ENCODE measurements at regions not wholly inside any gene's neighbourhood (a gene's known extent, or its start where the extent isn't known, plus 50 kb on each side); places are given as distances from the start of the nearest gene placed in this dataset.

DNA sequence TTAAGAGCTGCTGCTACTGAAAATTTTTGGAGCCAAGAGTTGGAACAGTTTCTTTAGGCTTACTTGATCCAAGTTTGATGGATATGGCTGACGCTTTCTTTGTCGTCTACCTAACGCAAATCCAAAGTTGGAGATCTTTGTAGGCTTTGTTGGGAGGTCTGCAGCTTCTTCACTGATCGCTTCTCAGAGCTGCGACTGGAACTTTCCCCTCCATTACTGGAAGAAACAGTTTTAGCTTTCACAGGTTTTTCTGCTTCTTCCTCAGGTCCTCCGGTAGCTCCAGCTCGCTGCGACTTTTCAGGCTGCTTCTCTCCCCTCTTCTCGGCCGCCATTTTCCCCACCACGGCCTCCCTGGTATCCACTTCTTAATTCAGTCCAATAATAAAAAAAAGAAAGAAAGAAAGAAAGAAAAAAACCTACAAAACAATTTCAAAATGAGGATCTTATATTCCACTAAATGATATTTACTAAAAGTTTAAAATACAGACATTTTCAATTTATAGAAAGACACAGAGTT is 178.1 kb upstream of the HMGA2 start:
- Histone ChIP-seq H3K4me1 (peaks cover 0 to 4% (median 0%) of the 10 kb centered on the region in 9 donors), H3K27ac (no peak overlapping the region), H3K36me3 (no peaks in the 10 kb centered on the region), H3K4me3 (no peak overlapping the region), H3K27me3 (peaks cover 0 to 3% (median 0%) of the 10 kb centered on the region in 7 donors), H3K9me3 (no peaks in the 10 kb centered on the region)
- ATAC-seq (no peak), DNase-seq (no peak)
- TF ChIP-seq, protein P1, sequence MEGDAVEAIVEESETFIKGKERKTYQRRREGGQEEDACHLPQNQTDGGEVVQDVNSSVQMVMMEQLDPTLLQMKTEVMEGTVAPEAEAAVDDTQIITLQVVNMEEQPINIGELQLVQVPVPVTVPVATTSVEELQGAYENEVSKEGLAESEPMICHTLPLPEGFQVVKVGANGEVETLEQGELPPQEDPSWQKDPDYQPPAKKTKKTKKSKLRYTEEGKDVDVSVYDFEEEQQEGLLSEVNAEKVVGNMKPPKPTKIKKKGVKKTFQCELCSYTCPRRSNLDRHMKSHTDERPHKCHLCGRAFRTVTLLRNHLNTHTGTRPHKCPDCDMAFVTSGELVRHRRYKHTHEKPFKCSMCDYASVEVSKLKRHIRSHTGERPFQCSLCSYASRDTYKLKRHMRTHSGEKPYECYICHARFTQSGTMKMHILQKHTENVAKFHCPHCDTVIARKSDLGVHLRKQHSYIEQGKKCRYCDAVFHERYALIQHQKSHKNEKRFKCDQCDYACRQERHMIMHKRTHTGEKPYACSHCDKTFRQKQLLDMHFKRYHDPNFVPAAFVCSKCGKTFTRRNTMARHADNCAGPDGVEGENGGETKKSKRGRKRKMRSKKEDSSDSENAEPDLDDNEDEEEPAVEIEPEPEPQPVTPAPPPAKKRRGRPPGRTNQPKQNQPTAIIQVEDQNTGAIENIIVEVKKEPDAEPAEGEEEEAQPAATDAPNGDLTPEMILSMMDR (IDR thresholded peaks at IDR 0.05), result no peak
- 94 to 95% methylated on average over 11 of the region's 11 CpGs for WGBS, 2 donors
- intact Hi-C loops (cut with DNase I), result no loop called here

GRCh38 chr12:65647074-65647473 is 177.2 kb upstream of the HMGA2 start:
- intact Hi-C loops (cut with DNase I), result no loop called here
- WGBS, 2 donors, result 96% methylated on average over 9 of the region's 9 CpGs
- Histone ChIP-seq H3K4me3 (no peak overlapping the region), H3K9me3 (no peaks in the 10 kb centered on the region), H3K27me3 (peaks cover 0 to 3% (median 0%) of the 10 kb centered on the region in 7 donors), H3K27ac (no peak overlapping the region), H3K4me1 (peaks cover 0 to 4% (median 0%) of the 10 kb centered on the region in 9 donors), H3K36me3 (no peaks in the 10 kb centered on the region)
- ATAC-seq (no peak), DNase-seq (no peak)
- TF ChIP-seq, protein P1 (IDR thresholded peaks at IDR 0.05), result no peak

DNA sequence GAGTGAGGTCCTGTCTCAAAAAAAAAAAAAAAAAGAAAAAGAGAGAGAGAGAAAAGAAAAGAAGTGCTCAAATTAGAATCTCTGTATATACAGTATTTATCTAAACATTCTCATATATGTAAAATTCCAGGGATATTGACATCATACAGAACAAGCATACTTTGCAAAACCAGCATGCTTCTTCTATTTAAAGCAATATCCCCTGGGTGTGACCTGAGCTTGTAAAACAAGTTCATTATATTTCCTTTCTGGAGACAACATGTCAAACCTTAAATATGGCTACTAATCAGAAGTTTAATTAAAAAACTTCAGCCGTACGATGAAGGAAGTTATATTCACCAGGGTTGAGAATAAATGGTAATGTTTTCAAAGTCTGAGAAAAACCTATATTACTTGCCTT is 175.8 kb upstream of the HMGA2 start:
- Histone ChIP-seq H3K4me1 (peaks cover 0 to 4% (median 0%) of the 10 kb centered on the region in 9 donors), H3K9me3 (no peaks in the 10 kb centered on the region), H3K36me3 (no peaks in the 10 kb centered on the region), H3K27ac (peak overlapping the region in 1 of 10 donors; percentile 49), H3K4me3 (no peak overlapping the region), H3K27me3 (no peaks in the 10 kb centered on the region)
- intact Hi-C loops (cut with DNase I), result no loop called here
- TF ChIP-seq, protein P1 (IDR thresholded peaks at IDR 0.05), result no peak
- ATAC-seq (no peak), DNase-seq (no peak)
- 56 to 76% methylated on average over 2 of the region's 2 CpGs for WGBS, 2 donors

GRCh38 chr12:65649126-65649525 is 175.2 kb upstream of the HMGA2 start:
- WGBS, 2 donors, result 39 to 57% methylated on average over 3 of the region's 3 CpGs
- TF ChIP-seq, protein P1 (IDR thresholded peaks at IDR 0.05), result no peak
- intact Hi-C loops (cut with DNase I), result no loop called here

More at GRCh38 chr12:65649126-65649525, 175.2 kb upstream of the HMGA2 start:
- H3K4me3 ChIP-seq, result no peak overlapping the region
- H3K9me3 ChIP-seq, result no peaks in the 10 kb centered on the region
- DNase-seq (no peak), ATAC-seq (peak in 3 of 8 donors; percentile 55 to 93 (median 84))
- peak overlapping the region in 2 of 10 donors; percentile 33 to 53 for H3K27ac ChIP-seq
- H3K4me1 ChIP-seq, result peaks cover 0 to 4% (median 0%) of the 10 kb centered on the region in 9 donors
- H3K27me3 ChIP-seq, result no peaks in the 10 kb centered on the region
- H3K36me3 ChIP-seq, result no peaks in the 10 kb centered on the region

Data from heart right ventricle (tissue), 16 donors.